ENCODE measurements at regions not wholly inside any gene's neighbourhood (a gene's known extent, or its start where the extent isn't known, plus 50 kb on each side); places are given as distances from the start of the nearest gene placed in this dataset.

GRCh38 chr5:53733853-53734252 is 173.4 kb downstream of the NDUFS4 start:
- no peak for TF ChIP-seq EZH2 (IDR thresholded peaks at IDR 0.05; ENCODE audit: borderline replicate concordance, low read length)
- TF ChIP-seq CTCF (IDR thresholded peaks at IDR 0.05; ENCODE audit: low read length): no peak

DNA sequence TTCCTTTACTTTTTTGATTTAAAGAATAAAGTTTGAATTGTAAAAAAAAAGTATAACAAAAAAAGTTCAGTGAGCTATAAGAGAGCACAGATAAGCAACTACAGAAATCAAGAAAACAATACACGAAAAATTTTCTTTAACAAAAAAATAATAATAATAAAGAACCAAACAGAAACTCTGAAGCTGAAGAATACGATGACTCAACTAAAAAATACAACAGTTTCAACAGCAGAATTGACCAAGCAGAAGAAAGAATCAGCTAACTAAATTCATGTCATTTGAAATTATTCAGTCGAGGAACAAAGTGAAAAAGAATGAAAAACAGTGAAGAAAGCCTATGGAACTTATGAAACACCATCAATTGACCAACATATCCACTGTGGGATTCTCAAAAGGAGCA is 177.7 kb downstream of the NDUFS4 start:
- Histone ChIP-seq H3F3A (ENCODE audit: insufficient read depth, low read length) (no peaks in the 10 kb centered on the region), H3K27me3 (ENCODE audit: insufficient read depth, low read length) (no peaks in the 10 kb centered on the region), H3K9me2 (ENCODE audit: low read depth, low read length) (no peaks in the 10 kb centered on the region), H3K4me3 (ENCODE audit: low read depth, low read length, poor library complexity, severe bottlenecking) (no peak overlapping the region), H3K27ac (ENCODE audit: low read depth, low read length, poor library complexity, severe bottlenecking) (no peak overlapping the region), H2AFZ (ENCODE audit: low read length) (no peak overlapping the region), H3K4me1 (ENCODE audit: insufficient read depth, low read length, severe bottlenecking) (no peaks in the 10 kb centered on the region), H4K20me1 (ENCODE audit: insufficient read depth, low read length) (no peaks in the 10 kb centered on the region), H3K36me3 (ENCODE audit: insufficient read depth, low read length) (no peaks in the 10 kb centered on the region), H3K9ac (ENCODE audit: low read length) (no peak overlapping the region), H3K79me2 (ENCODE audit: insufficient read depth, low read length) (no peaks in the 10 kb centered on the region), H3K4me2 (ENCODE audit: low read length) (no peak overlapping the region), H3K9me3 (ENCODE audit: low read length) (no peaks in the 10 kb centered on the region)
- no peak for TF ChIP-seq EZH2 (IDR thresholded peaks at IDR 0.05; ENCODE audit: borderline replicate concordance, low read length)
- no peak for TF ChIP-seq CTCF (IDR thresholded peaks at IDR 0.05; ENCODE audit: low read length)

More at GRCh38 chr5:53733853-53734252, 173.4 kb downstream of the NDUFS4 start:
- H3K4me3 ChIP-seq (ENCODE audit: low read depth, low read length, poor library complexity, severe bottlenecking): no peak overlapping the region
- no peaks in the 10 kb centered on the region for H3K9me3 ChIP-seq (ENCODE audit: low read length)
- no peak overlapping the region for H3K9ac ChIP-seq (ENCODE audit: low read length)
- no peaks in the 10 kb centered on the region for H4K20me1 ChIP-seq (ENCODE audit: insufficient read depth, low read length)
- H3K36me3 ChIP-seq (ENCODE audit: insufficient read depth, low read length): no peaks in the 10 kb centered on the region
- H3K4me2 ChIP-seq (ENCODE audit: low read length): no peak overlapping the region
- no peaks in the 10 kb centered on the region for H3F3A ChIP-seq (ENCODE audit: insufficient read depth, low read length)
- H3K27ac ChIP-seq (ENCODE audit: low read depth, low read length, poor library complexity, severe bottlenecking): no peak overlapping the region
- H3K4me1 ChIP-seq (ENCODE audit: insufficient read depth, low read length, severe bottlenecking): peaks cover 6% of the 10 kb centered on the region
- H3K79me2 ChIP-seq (ENCODE audit: insufficient read depth, low read length): peaks cover 4% of the 10 kb centered on the region; the same call in 1 of the 2 replicates
- H2AFZ ChIP-seq (ENCODE audit: low read length): no peak overlapping the region
- no peaks in the 10 kb centered on the region for H3K9me2 ChIP-seq (ENCODE audit: low read depth, low read length)
- H3K27me3 ChIP-seq (ENCODE audit: insufficient read depth, low read length): no peaks in the 10 kb centered on the region

DNA sequence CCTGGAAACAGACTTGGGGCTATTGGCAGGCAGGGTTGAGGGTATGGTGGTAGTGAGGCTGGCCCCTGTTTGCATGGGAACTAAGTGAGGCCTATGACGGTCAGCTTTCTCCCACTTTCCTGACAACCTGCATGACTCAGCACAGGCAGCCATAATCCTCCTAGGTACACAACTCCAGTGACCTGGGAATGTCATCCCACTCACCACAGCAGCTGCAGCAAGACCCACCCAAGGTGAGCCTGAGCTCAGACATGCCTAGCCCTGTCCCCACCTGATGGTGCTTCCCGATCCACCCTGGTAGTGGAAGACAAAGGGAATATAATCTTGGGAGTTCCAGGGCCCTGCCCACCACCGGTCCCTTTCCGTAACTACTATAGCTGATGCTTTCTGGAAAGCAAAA is 178.7 kb downstream of the NDUFS4 start:
- no peaks in the 10 kb centered on the region for H3K9me2 ChIP-seq (ENCODE audit: low read depth, low read length)
- no peak for TF ChIP-seq EZH2 (IDR thresholded peaks at IDR 0.05; ENCODE audit: borderline replicate concordance, low read length)
- no peak for TF ChIP-seq CTCF (IDR thresholded peaks at IDR 0.05; ENCODE audit: low read length)
- H3K9me3 ChIP-seq (ENCODE audit: low read length): no peaks in the 10 kb centered on the region
- H3K27me3 ChIP-seq (ENCODE audit: insufficient read depth, low read length): no peaks in the 10 kb centered on the region
- H4K20me1 ChIP-seq (ENCODE audit: insufficient read depth, low read length): no peaks in the 10 kb centered on the region
- H3K4me3 ChIP-seq (ENCODE audit: low read depth, low read length, poor library complexity, severe bottlenecking): no peak overlapping the region
- no peaks in the 10 kb centered on the region for H3K4me1 ChIP-seq (ENCODE audit: insufficient read depth, low read length, severe bottlenecking)
- no peak overlapping the region for H2AFZ ChIP-seq (ENCODE audit: low read length)
- no peak overlapping the region for H3K27ac ChIP-seq (ENCODE audit: low read depth, low read length, poor library complexity, severe bottlenecking)
- no peaks in the 10 kb centered on the region for H3K79me2 ChIP-seq (ENCODE audit: insufficient read depth, low read length)
- no peaks in the 10 kb centered on the region for H3K36me3 ChIP-seq (ENCODE audit: insufficient read depth, low read length)
- H3F3A ChIP-seq (ENCODE audit: insufficient read depth, low read length): no peaks in the 10 kb centered on the region
- no peak overlapping the region for H3K4me2 ChIP-seq (ENCODE audit: low read length)
- H3K9ac ChIP-seq (ENCODE audit: low read length): no peak overlapping the region

Data from OCI-LY1 (cell line).